GM12801 (cell line): ENCODE measurements at regions not wholly inside any gene's neighbourhood (a gene's known extent, or its start where the extent isn't known, plus 50 kb on each side); places are given as distances from the start of the nearest gene placed in this dataset.

Experiments
- TF ChIP-seq, protein P1 (sequence below): IDR thresholded peaks from one replicate; pipeline ENCODE4 v1.5.1; 2011; ENCODE audit warnings: control low read depth; ENCODE audit not compliant: insufficient read length; ENCODE audit errors: extremely low read depth

DNA sequence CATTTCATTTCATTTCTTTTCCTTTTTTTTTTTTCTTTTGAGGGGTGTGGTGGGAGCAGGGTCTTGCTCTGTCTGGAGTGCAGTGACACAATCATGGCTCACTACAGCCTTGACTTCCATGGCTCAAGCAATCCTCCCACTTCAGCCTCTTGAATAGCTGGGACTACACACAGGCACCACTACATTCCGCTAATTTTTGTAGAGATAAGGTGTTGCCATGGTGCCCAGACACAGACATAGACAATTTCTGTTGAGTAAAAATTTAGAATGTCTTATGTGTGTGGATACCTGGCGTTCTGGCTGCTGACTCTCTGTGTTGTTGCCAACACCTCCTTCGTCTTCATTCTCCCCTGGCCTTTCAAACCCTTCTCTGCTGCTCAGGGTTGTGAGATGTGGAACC lies 54.0 kb upstream of the PRSS58 start:
- TF ChIP-seq, protein P1, sequence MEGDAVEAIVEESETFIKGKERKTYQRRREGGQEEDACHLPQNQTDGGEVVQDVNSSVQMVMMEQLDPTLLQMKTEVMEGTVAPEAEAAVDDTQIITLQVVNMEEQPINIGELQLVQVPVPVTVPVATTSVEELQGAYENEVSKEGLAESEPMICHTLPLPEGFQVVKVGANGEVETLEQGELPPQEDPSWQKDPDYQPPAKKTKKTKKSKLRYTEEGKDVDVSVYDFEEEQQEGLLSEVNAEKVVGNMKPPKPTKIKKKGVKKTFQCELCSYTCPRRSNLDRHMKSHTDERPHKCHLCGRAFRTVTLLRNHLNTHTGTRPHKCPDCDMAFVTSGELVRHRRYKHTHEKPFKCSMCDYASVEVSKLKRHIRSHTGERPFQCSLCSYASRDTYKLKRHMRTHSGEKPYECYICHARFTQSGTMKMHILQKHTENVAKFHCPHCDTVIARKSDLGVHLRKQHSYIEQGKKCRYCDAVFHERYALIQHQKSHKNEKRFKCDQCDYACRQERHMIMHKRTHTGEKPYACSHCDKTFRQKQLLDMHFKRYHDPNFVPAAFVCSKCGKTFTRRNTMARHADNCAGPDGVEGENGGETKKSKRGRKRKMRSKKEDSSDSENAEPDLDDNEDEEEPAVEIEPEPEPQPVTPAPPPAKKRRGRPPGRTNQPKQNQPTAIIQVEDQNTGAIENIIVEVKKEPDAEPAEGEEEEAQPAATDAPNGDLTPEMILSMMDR, result no peak

GRCh38 chr7:142308918-142309317 lies 51.1 kb upstream of the PRSS58 start:
- TF ChIP-seq, protein P1, result no peak

- TF ChIP-seq, protein P1, result no peak
These were observed 50.5 kb upstream of the PRSS58 start for GRCh38 chr7:142308326-142308725.
